HepG2 (cell line): ENCODE measurements at regions not wholly inside any gene's neighbourhood (a gene's known extent, or its start where the extent isn't known, plus 50 kb on each side); places are given as distances from the start of the nearest gene placed in this dataset.
A peak's percentile ranks its signal among the peaks of the same experiment; 100 is the strongest.

ENCODE experiments used
- ADNP ChIP-seq: sonication (generic); formaldehyde crosslinking; IDR thresholded peaks from 2 replicates; pipeline ENCODE4 v1.4.0; 2020; ENCODE audit warnings: missing genetic modification reagents
- ATM ChIP-seq: fragments of 450-650 bp; IDR thresholded peaks from 2 replicates; pipeline ENCODE4 v1.7.1; 2017; ENCODE audit warnings: mild to moderate bottlenecking, borderline replicate concordance
- BHLHE40 ChIP-seq: IDR thresholded peaks from 2 replicates; pipeline ENCODE4 v1.6.1; 2011; ENCODE audit warnings: low read length, improper control_type of control experiment
- CC2D1A ChIP-seq: sonication (generic); formaldehyde crosslinking; IDR thresholded peaks from 2 replicates; pipeline ENCODE4 v1.8.1; 2023; ENCODE audit warnings: mild to moderate bottlenecking, missing genetic modification reagents
- CEBPG ChIP-seq: IDR thresholded peaks from 2 replicates; pipeline ENCODE4 v1.6.1; 2016
- DBP ChIP-seq: sonication (generic); formaldehyde crosslinking; IDR thresholded peaks from 2 replicates; pipeline ENCODE4 v1.4.0; 2020; ENCODE audit warnings: missing genetic modification reagents; ENCODE audit errors: not compliant biosample characterization
- DMAP1 ChIP-seq: IDR thresholded peaks from 2 replicates; pipeline ENCODE4 v1.6.1; 2016
- ELF4 ChIP-seq: sonication (generic); formaldehyde crosslinking; IDR thresholded peaks from 2 replicates; pipeline ENCODE4 v1.5.0; 2020; ENCODE audit warnings: missing genetic modification reagents, mild to moderate bottlenecking, moderate library complexity, borderline replicate concordance
- ESRRA ChIP-seq: sonication (generic); formaldehyde crosslinking; IDR thresholded peaks from 2 replicates; pipeline ENCODE4 v1.5.1; 2020; ENCODE audit warnings: mild to moderate bottlenecking, low read depth, missing genetic modification reagents
- HOXA5 ChIP-seq: sonication (generic); formaldehyde crosslinking; IDR thresholded peaks from 2 replicates; pipeline ENCODE4 v1.4.0; 2020; ENCODE audit warnings: missing genetic modification reagents
- MLX ChIP-seq: IDR thresholded peaks from 2 replicates; pipeline ENCODE4 v1.6.1; 2016
- MTA3 ChIP-seq: sonication (generic); formaldehyde crosslinking; IDR thresholded peaks from 2 replicates; pipeline ENCODE4 v1.4.0; 2020; ENCODE audit warnings: missing genetic modification reagents
- NFATC3 ChIP-seq: sonication (generic); formaldehyde crosslinking; IDR thresholded peaks from 2 replicates; pipeline ENCODE4 v1.5.1; 2020; ENCODE audit warnings: mild to moderate bottlenecking, missing genetic modification reagents
- RBM39 ChIP-seq: fragments of 200-400 bp; formaldehyde crosslinking; IDR thresholded peaks from one replicate; pipeline ENCODE4 v1.6.1; 2018; ENCODE audit warnings: antibody characterized with exemption, mild to moderate bottlenecking, low read depth, low read length; ENCODE audit not compliant: poor library complexity, severe bottlenecking
- SAP130 ChIP-seq: IDR thresholded peaks from 2 replicates; pipeline ENCODE4 v1.6.1; 2016; ENCODE audit warnings: low read depth
- SP5 ChIP-seq: IDR thresholded peaks from 2 replicates; pipeline ENCODE4 v1.6.1; 2016; ENCODE audit warnings: low read depth, borderline replicate concordance
- SRY ChIP-seq: sonication (generic); formaldehyde crosslinking; IDR thresholded peaks from 2 replicates; pipeline ENCODE4 v1.8.0; 2022; ENCODE audit warnings: mild to moderate bottlenecking, missing genetic modification reagents
- STAG1 ChIP-seq: sonication (generic); formaldehyde crosslinking; IDR thresholded peaks from 2 replicates; pipeline ENCODE4 v1.4.0; 2020; ENCODE audit warnings: missing genetic modification reagents
- SUZ12 ChIP-seq: fragments of 150-350 bp; IDR thresholded peaks from 2 replicates; pipeline ENCODE4 v1.6.1; 2014; ENCODE audit warnings: low read depth, low read length
- TEAD3 ChIP-seq: optimal IDR thresholded peaks from 2 replicates; pipeline ENCODE3; 2016; ENCODE audit warnings: borderline replicate concordance
- TFAP4 ChIP-seq: sonication (generic); IDR thresholded peaks from 2 replicates; pipeline ENCODE4 v1.6.1; 2016; ENCODE audit warnings: low read depth, borderline replicate concordance
- ZBTB25 ChIP-seq: IDR thresholded peaks from 2 replicates; pipeline ENCODE4 v1.6.1; 2018; ENCODE audit warnings: missing genetic modification reagents
- ZBTB33 ChIP-seq: sonication (generic); formaldehyde crosslinking; IDR thresholded peaks from 2 replicates; pipeline ENCODE4 v1.4.0; 2020; ENCODE audit warnings: missing genetic modification reagents
- ZBTB44 ChIP-seq: sonication (generic); formaldehyde crosslinking; IDR thresholded peaks from 2 replicates; pipeline ENCODE4 v1.4.0; 2020; ENCODE audit warnings: missing genetic modification reagents
- ZMYM3 ChIP-seq: sonication (generic); formaldehyde crosslinking; IDR thresholded peaks from 2 replicates; pipeline ENCODE4 v1.5.1; 2020; ENCODE audit warnings: mild to moderate bottlenecking, missing genetic modification reagents
- ZNF468 ChIP-seq: sonication (generic); formaldehyde crosslinking; IDR thresholded peaks from 2 replicates; pipeline ENCODE4 v1.8.0; 2022; ENCODE audit warnings: mild to moderate bottlenecking, moderate library complexity, missing genetic modification reagents
- ZNF605 ChIP-seq: sonication (generic); formaldehyde crosslinking; IDR thresholded peaks from 2 replicates; pipeline ENCODE4 v1.8.0; 2022; ENCODE audit warnings: mild to moderate bottlenecking, missing genetic modification reagents

- TF ChIP-seq ELF4 (CRISPR knock-in tag), result no peak
- TF ChIP-seq ESRRA (CRISPR knock-in tag), result no peak
- TF ChIP-seq MLX (CRISPR knock-in tag), result peak; percentile 47; the same call in 1 of the 2 replicates
- peak; percentile 11; the same call in 1 of the 2 replicates for TF ChIP-seq STAG1 (CRISPR knock-in tag)
- TF ChIP-seq HOXA5 (CRISPR knock-in tag), result no peak
- peak; percentile 64 for TF ChIP-seq SAP130 (CRISPR knock-in tag)
- no peak for TF ChIP-seq ZBTB33 (CRISPR knock-in tag)
- TF ChIP-seq CC2D1A (CRISPR knock-in tag), result no peak
- no peak for TF ChIP-seq DBP (CRISPR knock-in tag)
- no peak for TF ChIP-seq CEBPG (CRISPR knock-in tag)
- TF ChIP-seq TEAD3 (CRISPR knock-in tag), result peak; percentile 21
- no peak for TF ChIP-seq MTA3
- no peak for TF ChIP-seq ZNF605 (CRISPR knock-in tag)
- no peak for TF ChIP-seq RBM39
- peak; percentile 50; the same call in 1 of the 2 replicates for TF ChIP-seq TFAP4
- TF ChIP-seq ZBTB25, result no peak
- TF ChIP-seq SUZ12, result no peak
- TF ChIP-seq ZBTB44 (CRISPR knock-in tag), result no peak
- TF ChIP-seq ZMYM3 (CRISPR knock-in tag), result no peak
- no peak for TF ChIP-seq ZNF468 (CRISPR knock-in tag)
- no peak for TF ChIP-seq SRY (CRISPR knock-in tag)
- TF ChIP-seq ATM, result no peak
- TF ChIP-seq SP5 (CRISPR knock-in tag), result peak; percentile 84
- no peak for TF ChIP-seq DMAP1
- TF ChIP-seq ADNP (CRISPR knock-in tag), result no peak
- TF ChIP-seq NFATC3 (CRISPR knock-in tag), result no peak
- TF ChIP-seq BHLHE40, result peak; percentile 27; the same call in 1 of the 2 replicates
Measured at GRCh38 chr10:44325157-44325556, 59.7 kb downstream of the CXCL12 start (continued).
